ENCODE measurements at regions not wholly inside any gene's neighbourhood (a gene's known extent, or its start where the extent isn't known, plus 50 kb on each side); places are given as distances from the start of the nearest gene placed in this dataset.

- TF ChIP-seq, protein P1, sequence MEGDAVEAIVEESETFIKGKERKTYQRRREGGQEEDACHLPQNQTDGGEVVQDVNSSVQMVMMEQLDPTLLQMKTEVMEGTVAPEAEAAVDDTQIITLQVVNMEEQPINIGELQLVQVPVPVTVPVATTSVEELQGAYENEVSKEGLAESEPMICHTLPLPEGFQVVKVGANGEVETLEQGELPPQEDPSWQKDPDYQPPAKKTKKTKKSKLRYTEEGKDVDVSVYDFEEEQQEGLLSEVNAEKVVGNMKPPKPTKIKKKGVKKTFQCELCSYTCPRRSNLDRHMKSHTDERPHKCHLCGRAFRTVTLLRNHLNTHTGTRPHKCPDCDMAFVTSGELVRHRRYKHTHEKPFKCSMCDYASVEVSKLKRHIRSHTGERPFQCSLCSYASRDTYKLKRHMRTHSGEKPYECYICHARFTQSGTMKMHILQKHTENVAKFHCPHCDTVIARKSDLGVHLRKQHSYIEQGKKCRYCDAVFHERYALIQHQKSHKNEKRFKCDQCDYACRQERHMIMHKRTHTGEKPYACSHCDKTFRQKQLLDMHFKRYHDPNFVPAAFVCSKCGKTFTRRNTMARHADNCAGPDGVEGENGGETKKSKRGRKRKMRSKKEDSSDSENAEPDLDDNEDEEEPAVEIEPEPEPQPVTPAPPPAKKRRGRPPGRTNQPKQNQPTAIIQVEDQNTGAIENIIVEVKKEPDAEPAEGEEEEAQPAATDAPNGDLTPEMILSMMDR (IDR thresholded peaks at IDR 0.05) = peak; percentile 94
- no peak for TF ChIP-seq ZFX (IDR thresholded peaks at IDR 0.05; ENCODE audit: borderline replicate concordance)
These were observed 77.7 kb upstream of the SELENOP start for GRCh38 chr5:42889311-42889933.

GRCh38 chr5:42888771-42889170 is 77.1 kb upstream of the SELENOP start:
- H3K27ac ChIP-seq = no peak overlapping the region
- no peak for TF ChIP-seq ZFX (IDR thresholded peaks at IDR 0.05; ENCODE audit: borderline replicate concordance)
- TF ChIP-seq, protein P1 (IDR thresholded peaks at IDR 0.05) = no peak

More at GRCh38 chr5:42889311-42889933, 77.7 kb upstream of the SELENOP start:
- H3K27ac ChIP-seq = no peak overlapping the region

DNA sequence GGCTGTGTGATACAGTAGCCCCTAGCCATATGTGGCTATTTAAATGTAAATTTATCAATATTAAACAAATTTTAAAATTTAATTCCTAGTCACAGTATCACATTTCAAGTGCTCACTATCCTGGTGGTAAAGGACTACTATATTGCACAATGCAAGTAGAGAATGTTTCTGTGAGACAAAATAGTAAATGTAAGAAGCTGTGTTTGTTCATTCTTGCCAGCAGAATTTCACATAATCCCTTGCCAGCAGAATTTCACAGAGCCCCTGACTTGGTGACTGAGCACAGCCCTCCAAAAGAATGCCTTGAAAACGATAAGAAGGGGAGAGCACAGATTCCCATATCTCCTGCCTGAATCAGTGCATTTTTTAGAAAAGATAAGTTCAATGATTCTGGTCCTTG is 75.9 kb upstream of the SELENOP start:
- TF ChIP-seq, protein P1 (IDR thresholded peaks at IDR 0.05) = no peak
- no peak for TF ChIP-seq ZFX (IDR thresholded peaks at IDR 0.05; ENCODE audit: borderline replicate concordance)
- no peak overlapping the region for H3K27ac ChIP-seq

- TF ChIP-seq, protein P1 (IDR thresholded peaks at IDR 0.05) = no peak
- TF ChIP-seq ZFX (IDR thresholded peaks at IDR 0.05; ENCODE audit: borderline replicate concordance) = no peak
- H3K27ac ChIP-seq = no peak overlapping the region
These were observed 75.4 kb upstream of the SELENOP start for GRCh38 chr5:42887097-42887496.

DNA sequence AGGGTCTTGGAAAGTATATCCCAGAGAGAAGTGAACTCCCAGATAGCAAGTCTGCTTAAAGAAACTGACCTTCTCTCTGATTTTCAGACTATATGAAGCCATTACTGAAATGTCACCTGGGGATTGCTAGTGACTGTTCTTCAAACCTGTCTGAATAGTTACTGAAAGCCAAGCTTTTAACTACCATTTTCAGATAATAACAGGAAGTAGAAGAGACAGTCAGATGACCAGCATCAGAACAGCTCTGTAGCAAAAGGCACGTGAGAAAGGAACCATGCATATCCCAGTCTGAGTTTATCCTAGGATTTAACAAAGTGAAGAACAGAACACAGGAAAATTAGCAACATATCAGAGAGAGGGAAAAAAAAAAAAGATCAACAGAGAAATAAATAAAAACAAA is 74.9 kb upstream of the SELENOP start:
- TF ChIP-seq, protein P1 (IDR thresholded peaks at IDR 0.05) = no peak
- TF ChIP-seq ZFX (IDR thresholded peaks at IDR 0.05; ENCODE audit: borderline replicate concordance) = no peak

GRCh38 chr5:42884326-42884725 is 72.6 kb upstream of the SELENOP start:
- no peak overlapping the region for H3K27ac ChIP-seq
- TF ChIP-seq ZFX (IDR thresholded peaks at IDR 0.05; ENCODE audit: borderline replicate concordance) = no peak
- TF ChIP-seq, protein P1 (IDR thresholded peaks at IDR 0.05) = no peak

More for the DNA sequence above, 74.9 kb upstream of the SELENOP start:
- H3K27ac ChIP-seq = no peak overlapping the region

- TF ChIP-seq, protein P1 (IDR thresholded peaks at IDR 0.05) = no peak
- TF ChIP-seq ZFX (IDR thresholded peaks at IDR 0.05; ENCODE audit: borderline replicate concordance) = no peak
- H3K27ac ChIP-seq = no peak overlapping the region
These were observed 69.9 kb upstream of the SELENOP start for GRCh38 chr5:42881416-42882117.

Data from 22Rv1 (cell line).